NOMO-1 (cell line): ENCODE measurements at regions not wholly inside any gene's neighbourhood (a gene's known extent, or its start where the extent isn't known, plus 50 kb on each side); places are given as distances from the start of the nearest gene placed in this dataset.

ENCODE experiments used
- DNase-seq, 2 experiments: peaks; one replicate each; lab custom pipeline; 2025; ENCODE audit not compliant: unreplicated experiment in 2 of 2; lab: John Stamatoyannopoulos, UW

- no peak for DNase-seq
Observed at GRCh38 chr3:94564247-94564646, 501.4 kb downstream of the NSUN3 start.

GRCh38 chr3:94568041-94568440 is 505.2 kb downstream of the NSUN3 start:
- DNase-seq = no peak

DNA sequence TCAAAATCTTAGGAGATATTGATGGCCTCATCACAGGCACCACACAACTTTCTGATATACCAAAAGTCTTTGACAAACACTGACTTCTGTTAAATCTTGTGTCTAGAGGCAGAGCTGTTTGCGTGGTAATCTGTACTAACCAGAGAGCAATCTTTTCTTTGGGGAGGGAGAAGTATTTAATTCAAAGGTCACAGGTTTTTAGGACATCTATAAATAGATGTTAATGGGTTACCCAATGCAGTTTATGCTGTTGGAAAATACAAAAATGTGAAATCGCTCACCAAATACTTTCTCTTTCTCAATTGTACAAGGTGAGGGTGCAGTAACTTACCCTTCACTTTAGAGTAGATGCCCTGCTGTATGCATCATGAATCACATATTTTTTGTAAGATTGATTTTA is 510.5 kb downstream of the NSUN3 start:
- DNase-seq = no peak

GRCh38 chr3:94587291-94587690 is 524.4 kb downstream of the NSUN3 start:
- DNase-seq = no peak

DNA sequence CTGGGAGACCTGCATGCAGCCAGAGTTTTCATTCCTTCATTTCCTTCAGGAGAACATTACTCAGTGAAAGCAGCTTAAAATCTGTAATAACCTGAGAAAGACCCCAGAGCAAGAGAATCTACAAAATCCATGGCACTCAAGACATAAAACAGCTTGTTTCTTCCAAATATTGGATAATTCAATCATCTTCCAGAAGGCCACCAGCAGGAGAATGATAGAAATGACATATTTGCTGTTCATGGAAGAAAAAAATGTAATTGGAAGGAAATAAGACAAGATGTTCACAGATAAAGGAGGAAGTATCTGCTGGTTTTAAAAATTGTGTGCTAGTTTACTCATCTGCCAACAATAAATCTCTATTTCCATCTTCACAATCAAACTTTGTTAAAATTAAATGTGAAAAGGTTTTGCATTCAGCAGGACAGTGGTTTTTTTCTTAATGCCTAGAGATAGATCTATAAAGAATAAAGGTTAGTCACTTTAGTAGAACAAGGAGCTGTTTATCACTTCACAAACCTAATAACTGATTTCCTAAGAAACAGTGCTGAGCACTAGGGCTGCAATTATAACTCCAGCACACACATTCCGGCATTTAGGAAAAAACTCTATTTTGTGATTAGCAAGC is 530.8 kb downstream of the NSUN3 start:
- DNase-seq = no peak

DNA sequence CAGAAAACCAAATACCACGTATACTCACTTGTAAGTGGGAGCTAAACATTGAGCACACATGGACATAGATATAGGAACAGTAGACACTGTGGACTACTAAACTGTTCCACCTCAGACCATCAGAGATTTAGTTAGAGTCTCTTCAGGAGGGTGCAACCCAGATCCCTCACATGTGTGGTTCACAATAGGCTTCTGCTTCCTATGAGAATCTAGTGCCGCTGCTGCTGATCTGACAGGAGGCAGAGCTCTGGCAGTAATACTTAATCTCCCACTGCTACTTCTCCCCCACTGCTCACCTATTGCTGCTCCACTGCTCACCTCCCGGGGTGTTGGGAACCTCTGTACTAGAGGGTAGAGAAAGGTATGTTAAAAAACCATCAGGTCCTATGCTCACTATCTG is 533.3 kb downstream of the NSUN3 start:
- DNase-seq = no peak

- DNase-seq = no peak
Observed at GRCh38 chr3:94596887-94597566, 534.2 kb downstream of the NSUN3 start.

DNA sequence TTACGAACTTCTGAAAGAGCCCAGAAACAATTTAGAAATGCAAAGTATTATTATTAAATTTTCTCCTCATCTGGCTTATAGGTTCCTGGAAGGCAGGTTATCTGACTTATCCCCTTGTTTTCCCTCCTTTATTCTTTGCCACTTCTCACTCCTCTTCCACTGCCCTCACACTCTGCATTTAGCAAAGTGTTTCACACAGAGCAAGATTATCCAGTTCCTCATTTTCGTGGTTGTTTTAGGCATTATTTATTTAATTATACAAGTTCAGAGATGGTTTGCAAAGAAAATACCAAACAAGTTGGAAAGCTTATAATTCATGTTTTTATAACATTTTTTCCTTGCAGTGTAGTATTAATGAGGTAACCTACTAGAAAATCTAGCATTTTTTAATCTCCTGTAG is 544.9 kb downstream of the NSUN3 start:
- no peak for DNase-seq

DNA sequence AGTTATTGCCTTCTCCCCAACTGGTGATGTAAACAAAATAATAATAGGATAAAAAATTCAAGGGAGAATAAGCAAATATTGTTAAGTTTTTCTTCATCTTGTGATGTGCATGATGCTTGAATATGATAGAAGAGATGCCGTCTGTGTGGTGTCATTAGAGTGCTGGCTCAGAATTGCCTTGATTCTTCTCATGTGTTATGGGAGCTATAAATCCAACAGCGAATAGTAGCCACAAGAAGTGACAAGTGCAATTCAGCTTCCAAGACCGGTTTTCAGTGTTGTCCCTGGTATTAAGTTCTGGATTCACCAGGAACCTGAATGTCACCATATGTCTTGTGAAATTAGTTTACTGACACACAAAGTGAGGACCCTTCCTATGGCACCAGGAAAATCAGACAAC is 547.0 kb downstream of the NSUN3 start:
- DNase-seq = no peak

DNA sequence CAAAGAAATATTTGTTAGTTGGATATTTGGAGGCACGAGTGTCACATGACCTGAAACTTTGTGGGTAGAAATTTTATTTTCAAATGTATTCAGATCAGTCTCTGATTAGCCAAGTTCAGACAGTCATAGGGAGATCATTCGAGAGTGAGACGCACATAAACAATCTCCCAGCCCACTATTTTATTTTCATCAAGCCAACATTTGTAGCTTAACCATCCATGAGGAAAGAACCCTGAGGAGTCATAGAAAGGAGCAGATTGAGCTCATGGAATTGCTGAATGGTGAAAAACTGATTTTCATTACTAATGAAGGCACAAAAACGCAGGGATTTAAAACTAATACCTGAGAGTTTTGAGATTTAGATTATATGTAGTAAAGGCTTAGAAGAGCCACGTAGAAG is 548.7 kb downstream of the NSUN3 start:
- no peak for DNase-seq

- no peak for DNase-seq
Observed at GRCh38 chr3:94612631-94613030, 549.8 kb downstream of the NSUN3 start.

DNA sequence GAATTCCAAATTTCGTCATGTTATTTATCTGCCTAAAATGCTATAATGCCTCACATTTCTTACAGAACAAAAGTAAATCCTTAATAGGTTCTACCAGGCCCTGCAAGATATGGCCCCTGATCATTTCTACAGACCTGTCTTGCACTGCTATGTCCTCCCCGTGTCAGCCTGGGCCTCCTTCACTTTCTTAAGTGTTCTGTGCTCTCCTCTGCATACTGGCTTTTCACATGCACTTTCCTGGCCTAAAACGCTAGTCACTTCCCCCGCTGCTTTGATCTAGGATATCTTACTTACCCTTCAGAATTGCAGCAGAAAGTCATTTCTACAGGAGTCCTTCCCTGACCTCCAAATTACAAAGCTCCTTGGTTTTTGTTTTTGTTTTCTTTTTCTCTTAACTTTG is 551.3 kb downstream of the NSUN3 start:
- DNase-seq = no peak

DNA sequence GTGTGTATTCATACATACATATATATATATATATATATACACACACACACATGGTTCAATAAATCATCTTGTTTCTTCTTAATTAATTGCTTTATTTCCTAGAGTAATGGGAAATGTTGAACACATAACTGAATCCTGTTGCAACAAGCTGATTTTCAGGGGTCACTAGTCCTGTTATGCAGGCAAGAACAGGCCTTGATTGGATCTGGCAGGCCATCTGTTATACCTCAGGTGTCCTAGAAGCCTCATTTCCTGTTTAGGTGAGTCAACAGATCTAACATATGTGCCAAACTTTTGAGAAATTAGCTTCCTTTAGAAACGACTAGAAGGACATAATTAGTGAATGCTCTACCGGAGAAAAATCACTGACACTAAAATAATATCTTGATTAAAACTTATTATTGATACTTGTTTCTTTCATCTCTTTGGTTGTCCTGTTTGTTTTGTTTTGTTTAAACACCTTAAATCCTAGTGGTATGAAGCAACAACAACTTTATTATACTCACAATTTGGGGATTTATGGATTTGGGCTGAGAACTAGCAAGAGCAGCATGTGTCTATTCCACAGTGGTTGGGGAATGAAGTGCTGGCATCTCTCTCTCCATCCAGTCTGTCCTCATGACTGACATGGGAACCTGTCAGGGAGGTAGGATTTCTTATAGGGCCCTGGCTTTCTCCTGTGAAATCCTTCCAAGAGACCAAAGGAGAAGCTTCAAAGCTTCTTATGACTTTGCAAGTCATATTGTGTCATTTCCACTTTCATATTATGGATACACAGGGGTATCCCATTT is 552.6 kb downstream of the NSUN3 start:
- DNase-seq = no peak

DNA sequence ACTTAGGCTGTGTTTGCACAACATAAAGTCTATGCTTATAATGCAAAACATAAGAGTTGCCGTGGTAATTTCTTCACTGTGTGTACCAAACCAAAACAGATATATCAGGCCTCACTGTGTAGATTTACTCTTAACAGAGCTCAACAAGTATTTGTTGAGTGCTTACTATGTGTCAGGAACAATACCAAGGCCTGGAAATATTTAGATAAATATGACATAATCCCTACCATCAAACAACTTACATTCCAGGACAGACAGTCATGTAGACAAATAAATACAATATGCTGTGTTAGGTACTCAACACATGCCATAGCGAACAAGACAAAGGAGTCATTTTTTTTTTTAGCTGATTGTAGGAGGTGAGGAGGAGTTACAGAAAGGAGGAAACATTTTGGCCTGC is 554.0 kb downstream of the NSUN3 start:
- no peak for DNase-seq

DNA sequence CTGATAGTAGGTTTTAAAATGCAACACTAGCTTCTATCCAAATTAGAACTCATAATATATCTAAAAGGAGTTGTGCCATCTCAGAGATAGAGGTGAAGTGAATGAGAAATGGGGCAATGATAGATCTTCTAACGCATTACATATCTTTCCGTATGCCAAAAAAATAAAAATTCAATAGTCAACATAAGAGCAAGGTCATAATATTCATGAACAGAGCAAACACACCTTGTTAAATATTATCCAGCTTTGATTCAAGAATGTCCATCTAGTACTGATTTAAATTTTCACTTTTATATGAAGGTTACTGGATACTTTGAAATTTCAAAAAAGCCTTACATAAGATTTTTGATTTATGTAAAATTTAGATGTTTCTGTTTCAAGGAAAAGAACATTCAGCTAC is 554.5 kb downstream of the NSUN3 start:
- DNase-seq = no peak

DNA sequence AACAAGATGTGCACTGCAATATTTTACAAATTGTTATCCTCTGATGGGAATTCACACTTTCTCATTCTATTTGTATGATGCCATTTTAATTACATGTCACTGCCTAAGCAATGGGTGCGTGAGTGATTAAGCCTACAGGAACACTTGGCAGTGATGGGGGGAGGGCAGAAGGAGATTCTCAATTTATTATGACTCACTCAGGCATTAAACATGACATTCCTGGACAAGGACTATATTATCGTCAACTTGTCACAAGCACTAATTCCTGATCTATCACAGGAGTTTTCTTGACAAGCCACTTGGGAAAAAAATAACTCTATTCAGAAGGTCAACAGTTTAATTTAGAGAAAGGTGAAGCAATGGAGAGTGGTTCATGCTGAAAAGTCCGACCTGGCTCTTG is 556.8 kb downstream of the NSUN3 start:
- no peak for DNase-seq

DNA sequence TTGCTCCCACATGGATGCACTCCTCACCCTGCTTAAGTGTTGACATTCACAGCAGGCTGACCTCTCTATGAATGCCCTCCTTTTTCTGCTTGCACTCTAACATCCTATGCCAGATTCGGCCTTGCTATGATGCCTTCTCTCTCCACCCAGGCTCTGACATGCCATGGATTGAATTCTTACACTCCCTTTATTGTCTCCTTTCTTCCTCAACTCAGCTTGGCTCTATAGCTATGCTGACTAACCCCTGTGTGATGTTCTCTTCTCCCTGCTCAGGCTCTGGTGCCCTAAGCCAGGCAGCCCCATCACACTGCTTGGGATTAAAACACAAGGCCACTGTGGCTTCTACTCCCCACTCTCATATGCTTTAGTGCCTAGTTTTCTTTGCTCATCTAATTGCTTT is 563.7 kb downstream of the NSUN3 start:
- no peak for DNase-seq

DNA sequence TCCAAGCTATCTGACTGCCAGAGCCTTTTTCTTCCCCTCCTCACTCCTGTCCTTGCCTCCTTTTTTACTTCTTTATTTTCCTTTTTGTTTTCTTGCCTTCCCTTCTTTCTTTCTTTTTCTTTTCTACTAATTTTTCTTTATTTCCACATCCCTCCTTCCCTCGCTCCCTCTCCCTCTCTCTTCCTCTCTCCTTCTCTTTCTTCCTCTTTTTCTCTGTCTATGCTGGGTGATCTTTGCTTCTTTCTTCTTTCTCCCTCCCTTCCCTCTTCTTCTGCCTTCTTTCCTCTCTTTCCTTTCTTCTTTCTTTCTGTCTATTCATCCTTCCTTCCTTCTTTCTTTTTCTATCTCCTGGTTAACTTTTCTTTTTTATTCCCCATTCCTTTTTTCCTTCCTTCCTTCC is 564.8 kb downstream of the NSUN3 start:
- DNase-seq = no peak

GRCh38 chr3:94643400-94643799 is 580.5 kb downstream of the NSUN3 start:
- no peak for DNase-seq

DNA sequence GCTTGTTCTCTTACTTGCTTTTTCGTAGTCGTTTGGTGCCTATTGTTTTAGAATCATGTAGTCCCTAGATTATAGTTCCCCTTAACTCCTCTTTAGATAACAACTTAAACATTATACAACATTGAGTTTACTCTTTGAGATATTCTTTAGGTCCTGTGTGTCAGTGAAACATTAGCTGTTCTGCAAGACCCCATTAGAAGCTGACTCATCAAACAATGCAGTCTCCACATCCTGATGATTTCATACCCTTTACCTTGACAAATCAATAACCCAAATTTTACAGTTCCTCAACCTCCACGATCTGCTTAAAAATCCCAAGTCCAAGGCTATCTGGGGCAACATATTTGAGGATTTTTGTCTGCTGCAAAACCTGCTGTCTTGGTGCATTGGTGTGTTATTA is 582.9 kb downstream of the NSUN3 start:
- no peak for DNase-seq

GRCh38 chr3:94647131-94647530 is 584.3 kb downstream of the NSUN3 start:
- no peak for DNase-seq
